ENCODE measurements at regions not wholly inside any gene's neighbourhood (a gene's known extent, or its start where the extent isn't known, plus 50 kb on each side); places are given as distances from the start of the nearest gene placed in this dataset.
"Not testable (repeated sequence)": the region's sequence is repeated elsewhere in the genome, so short reads cannot be mapped to it uniquely, and the experiment has no call there.

- Mint-ChIP-seq H3K36me3 (no peaks in the 10 kb centered on the region), H3K4me3 (no peak overlapping the region)
Measured at GRCh38 chr7:54355842-54356241, 186.3 kb upstream of the VSTM2A start.

GRCh38 chr7:54360075-54360840 is 181.9 kb upstream of the VSTM2A start:
- ATAC-seq (ENCODE audit: low read depth in 2 of 2) (no peak), DNase-seq (no peak)
- H3K27me3 Mint-ChIP-seq, result no peaks in the 10 kb centered on the region
- H3K9me3 Mint-ChIP-seq, result peaks cover 4 to 22% (median 13%) of the 10 kb centered on the region in 7 donors
- H3K4me1 Mint-ChIP-seq, result no peaks in the 10 kb centered on the region
- H3K4me3 Mint-ChIP-seq, result no peak overlapping the region
- H3K36me3 Mint-ChIP-seq, result no peaks in the 10 kb centered on the region
- H3K27ac Mint-ChIP-seq, result no peak overlapping the region

More at GRCh38 chr7:54355842-54356241, 186.3 kb upstream of the VSTM2A start:
- DNase-seq (no peak), ATAC-seq (ENCODE audit: low read depth in 2 of 2) (no peak)
- Mint-ChIP-seq H3K27me3 (no peaks in the 10 kb centered on the region), H3K9me3 (peaks cover 3 to 17% (median 12%) of the 10 kb centered on the region in 7 donors), H3K27ac (no peak overlapping the region), H3K4me1 (no peaks in the 10 kb centered on the region)

GRCh38 chr7:54390565-54390964 is 151.6 kb upstream of the VSTM2A start:
- ATAC-seq (ENCODE audit: low read depth in 2 of 2) (no peak), DNase-seq (no peak)
- Mint-ChIP-seq H3K36me3 (no peaks in the 10 kb centered on the region), H3K27ac (no peak overlapping the region), H3K4me3 (no peak overlapping the region), H3K9me3 (peaks cover 0 to 9% (median 3%) of the 10 kb centered on the region in 7 donors), H3K27me3 (no peaks in the 10 kb centered on the region), H3K4me1 (no peaks in the 10 kb centered on the region)

DNA sequence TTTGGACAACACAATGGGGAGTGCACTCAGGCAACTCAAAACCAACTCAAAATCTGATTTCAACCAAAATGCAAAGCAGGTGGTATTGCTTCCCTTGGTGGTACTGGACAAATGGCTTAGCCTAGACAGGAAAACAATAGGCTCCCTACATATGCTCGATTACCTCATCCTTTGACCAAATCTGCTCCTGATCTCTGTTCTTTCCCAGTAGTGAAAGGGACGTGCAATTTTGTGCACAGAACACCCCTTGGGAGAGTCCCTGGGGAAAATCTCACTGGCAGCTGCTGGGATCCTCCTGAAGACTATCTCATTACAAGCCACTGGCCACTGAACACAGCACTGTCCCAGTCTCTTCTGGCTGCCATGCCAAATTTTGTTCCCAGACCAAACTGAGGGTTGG is 149.2 kb upstream of the VSTM2A start:
- Mint-ChIP-seq H3K4me1 (no peaks in the 10 kb centered on the region), H3K36me3 (no peaks in the 10 kb centered on the region), H3K4me3 (no peak overlapping the region), H3K27me3 (no peaks in the 10 kb centered on the region), H3K27ac (no peak overlapping the region), H3K9me3 (peaks cover 0 to 6% (median 2%) of the 10 kb centered on the region in 7 donors)
- ATAC-seq (ENCODE audit: low read depth in 2 of 2), result no peak
- DNase-seq, result no peak

DNA sequence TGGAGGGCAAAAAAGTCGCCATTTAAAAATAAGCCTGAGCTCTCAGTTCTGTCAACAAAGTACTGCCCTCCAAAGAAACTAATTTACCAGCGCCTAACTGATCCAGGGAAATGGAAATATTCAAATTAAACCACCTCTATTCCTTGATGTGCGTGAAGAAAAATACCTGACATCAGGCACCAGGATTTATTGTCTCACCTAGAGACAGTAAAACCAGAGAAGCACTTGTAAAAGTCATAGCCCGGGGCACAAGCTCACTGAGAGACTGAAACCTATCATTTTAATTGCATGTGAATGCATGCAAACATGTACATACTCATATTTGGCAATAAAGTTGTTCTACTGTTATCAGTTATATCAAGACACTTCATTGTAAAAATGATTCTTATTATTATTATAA is 147.3 kb upstream of the VSTM2A start:
- no peak for ATAC-seq (ENCODE audit: low read depth in 2 of 2)
- DNase-seq, result no peak
- no peak overlapping the region for H3K27ac Mint-ChIP-seq

DNA sequence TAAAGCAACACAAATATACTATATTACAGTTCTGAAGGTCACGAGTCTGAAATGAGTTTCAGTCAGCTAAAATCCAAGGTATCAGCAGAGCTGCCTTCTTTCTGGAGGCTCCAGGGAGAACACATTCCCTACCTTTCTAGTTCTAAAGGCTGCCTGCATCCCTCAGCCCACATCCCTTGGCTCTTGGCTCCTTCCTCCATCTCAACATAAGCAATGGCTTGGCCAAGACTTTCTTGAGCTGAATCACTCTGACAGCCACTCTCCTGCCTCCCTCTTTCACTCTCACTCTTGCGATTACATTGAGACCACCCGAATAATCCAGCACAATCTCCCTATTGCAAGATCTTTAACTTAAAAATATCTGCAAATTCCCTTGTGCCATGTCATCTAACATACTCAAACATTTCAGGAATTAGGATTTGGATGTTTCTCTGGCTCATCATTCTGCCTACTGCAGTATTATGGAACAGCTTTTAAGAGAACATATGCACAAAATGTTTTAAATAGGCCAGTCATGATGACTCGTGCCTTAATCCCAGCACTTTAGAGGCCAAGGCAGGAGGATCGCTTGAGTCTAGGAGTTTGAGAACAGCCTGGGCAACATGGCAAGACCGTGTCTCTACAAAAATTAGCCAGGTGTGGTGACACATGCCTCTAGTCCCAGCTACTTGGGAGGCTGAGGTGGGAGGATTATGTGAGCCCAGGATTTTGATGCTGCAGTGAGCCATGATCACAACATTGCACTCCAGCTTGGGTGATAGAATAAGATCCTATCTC is 144.2 kb upstream of the VSTM2A start:
- ATAC-seq (ENCODE audit: low read depth in 2 of 2) (no peak), DNase-seq (no peak)
- Mint-ChIP-seq H3K4me3 (no peak overlapping the region), H3K27ac (no peak overlapping the region), H3K27me3 (no peaks in the 10 kb centered on the region), H3K9me3 (peaks cover 0 to 8% (median under 1%) of the 10 kb centered on the region in 7 donors), H3K4me1 (no peaks in the 10 kb centered on the region), H3K36me3 (no peaks in the 10 kb centered on the region)

More for the DNA sequence above, 147.3 kb upstream of the VSTM2A start:
- no peaks in the 10 kb centered on the region for H3K27me3 Mint-ChIP-seq
- peaks cover 0 to 6% (median 3%) of the 10 kb centered on the region in 7 donors for H3K9me3 Mint-ChIP-seq
- no peaks in the 10 kb centered on the region for H3K4me1 Mint-ChIP-seq
- H3K36me3 Mint-ChIP-seq, result no peaks in the 10 kb centered on the region
- no peak overlapping the region for H3K4me3 Mint-ChIP-seq

GRCh38 chr7:54398863-54399262 is 143.3 kb upstream of the VSTM2A start:
- Mint-ChIP-seq H3K4me3 (no peak overlapping the region), H3K4me1 (no peaks in the 10 kb centered on the region), H3K27ac (no peak overlapping the region), H3K36me3 (no peaks in the 10 kb centered on the region), H3K27me3 (no peaks in the 10 kb centered on the region), H3K9me3 (peaks cover 0 to 8% (median under 1%) of the 10 kb centered on the region in 7 donors)
- DNase-seq (no peak), ATAC-seq (ENCODE audit: low read depth in 2 of 2) (no peak)

DNA sequence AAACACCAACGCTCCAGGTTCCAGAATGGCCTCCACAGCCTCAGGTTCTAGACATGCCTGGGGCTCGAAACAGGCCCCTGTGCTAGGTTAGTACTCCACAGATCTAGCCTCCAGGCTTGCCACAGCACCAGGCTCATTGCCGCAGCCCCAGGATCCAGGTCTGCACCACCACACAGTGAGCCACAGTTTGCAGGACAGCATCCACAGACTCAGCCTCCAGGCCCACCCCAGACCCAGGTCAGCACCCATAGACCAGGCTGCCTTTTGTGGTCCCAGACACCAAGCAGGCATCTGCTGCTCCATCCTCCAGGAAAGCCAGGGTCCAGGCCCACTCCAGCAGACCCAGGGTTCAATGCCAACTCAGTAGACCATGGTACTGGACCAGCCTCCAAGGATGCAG is 132.3 kb upstream of the VSTM2A start:
- DNase-seq (no peak), ATAC-seq (ENCODE audit: low read depth in 2 of 2) (no peak)
- H3K9me3 Mint-ChIP-seq, result peaks cover 5 to 36% (median 10%) of the 10 kb centered on the region in 7 donors
- no peak overlapping the region for H3K27ac Mint-ChIP-seq
- H3K36me3 Mint-ChIP-seq, result no peaks in the 10 kb centered on the region
- no peaks in the 10 kb centered on the region for H3K27me3 Mint-ChIP-seq
- H3K4me1 Mint-ChIP-seq, result no peaks in the 10 kb centered on the region
- no peak overlapping the region for H3K4me3 Mint-ChIP-seq

- ATAC-seq (ENCODE audit: low read depth in 2 of 2) (no peak), DNase-seq (no peak)
- H3K27me3 Mint-ChIP-seq, result no peaks in the 10 kb centered on the region
- no peak overlapping the region for H3K27ac Mint-ChIP-seq
- H3K4me3 Mint-ChIP-seq, result no peak overlapping the region
- no peaks in the 10 kb centered on the region for H3K36me3 Mint-ChIP-seq
- no peaks in the 10 kb centered on the region for H3K4me1 Mint-ChIP-seq
- peaks cover 0 to 28% (median 10%) of the 10 kb centered on the region in 7 donors for H3K9me3 Mint-ChIP-seq
Measured at GRCh38 chr7:54416678-54417077, 125.5 kb upstream of the VSTM2A start.

DNA sequence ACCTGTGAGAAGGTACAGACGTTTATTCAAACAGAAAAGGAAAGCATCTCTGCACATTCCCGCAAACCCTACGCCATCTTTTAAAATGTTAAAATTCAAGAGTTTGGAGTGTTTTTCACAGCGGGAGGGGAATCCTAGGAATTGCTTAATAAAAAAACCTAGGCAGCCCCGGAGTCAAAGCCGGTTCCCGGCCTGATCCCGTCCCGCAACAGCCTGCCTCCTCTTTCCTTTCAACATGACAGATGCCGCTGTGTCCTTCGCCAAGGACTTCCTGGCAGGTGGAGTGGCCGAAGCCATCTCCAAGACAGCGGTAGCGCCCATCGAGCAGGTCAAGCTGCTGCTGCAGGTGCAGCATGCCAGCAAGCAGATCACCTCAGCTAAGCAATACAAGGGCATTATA is 123.0 kb upstream of the VSTM2A start:
- DNase-seq (no peak), ATAC-seq (ENCODE audit: low read depth in 2 of 2) (no peak)
- H3K27me3 Mint-ChIP-seq, result no peaks in the 10 kb centered on the region
- no peak overlapping the region for H3K27ac Mint-ChIP-seq
- no peak overlapping the region for H3K4me3 Mint-ChIP-seq
- peaks cover 0 to 19% (median 6%) of the 10 kb centered on the region in 7 donors for H3K9me3 Mint-ChIP-seq
- H3K36me3 Mint-ChIP-seq, result no peaks in the 10 kb centered on the region
- H3K4me1 Mint-ChIP-seq, result no peaks in the 10 kb centered on the region

DNA sequence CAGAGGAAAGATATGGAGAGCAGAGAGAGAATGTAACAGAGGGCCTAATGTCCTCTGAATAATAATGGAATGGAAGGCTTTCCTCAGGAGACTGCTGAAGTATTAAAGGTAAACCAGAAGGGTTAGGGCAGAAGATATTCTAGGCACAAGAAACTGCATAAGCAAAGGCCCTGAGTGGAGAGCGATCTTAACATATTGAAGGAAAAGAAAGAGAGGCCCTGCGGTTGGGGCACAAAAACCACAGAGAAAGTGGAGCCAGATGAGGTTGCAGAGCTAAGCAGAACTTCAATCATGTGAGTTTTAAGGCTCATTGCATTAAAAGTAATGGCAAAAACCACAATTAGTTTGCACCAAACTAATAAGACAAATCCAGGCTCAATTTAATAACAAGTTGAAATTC is 115.8 kb upstream of the VSTM2A start:
- Mint-ChIP-seq H3K4me1 (no peaks in the 10 kb centered on the region), H3K9me3 (peaks cover 3 to 35% (median 12%) of the 10 kb centered on the region in 7 donors), H3K4me3 (no peak overlapping the region), H3K36me3 (no peaks in the 10 kb centered on the region), H3K27ac (no peak overlapping the region), H3K27me3 (no peaks in the 10 kb centered on the region)
- ATAC-seq (ENCODE audit: low read depth in 2 of 2) (no peak), DNase-seq (no peak)

DNA sequence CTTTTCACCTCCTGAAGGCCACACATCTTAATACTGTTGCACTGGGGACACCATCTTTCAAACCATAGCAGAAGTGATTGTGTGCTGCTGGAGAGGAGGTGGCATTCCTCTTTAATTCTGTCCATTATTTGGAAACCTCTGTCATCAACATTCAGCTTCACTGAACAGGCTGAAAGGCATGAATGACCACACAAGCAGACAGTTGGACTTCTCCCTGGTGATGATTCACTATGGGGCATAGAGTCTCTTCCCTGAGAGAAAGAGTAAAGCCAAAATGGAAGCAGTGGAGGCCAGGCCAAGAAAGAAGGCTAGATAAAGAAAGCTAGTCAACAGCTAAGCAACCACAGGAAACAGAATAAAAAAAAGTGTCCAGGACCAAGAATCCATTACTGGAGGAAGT is 113.1 kb upstream of the VSTM2A start:
- ATAC-seq (ENCODE audit: low read depth in 2 of 2) (no peak), DNase-seq (no peak)
- Mint-ChIP-seq H3K4me3 (no peak overlapping the region), H3K9me3 (peaks cover 3 to 28% (median 16%) of the 10 kb centered on the region in 7 donors), H3K36me3 (no peaks in the 10 kb centered on the region), H3K4me1 (no peaks in the 10 kb centered on the region), H3K27ac (no peak overlapping the region), H3K27me3 (no peaks in the 10 kb centered on the region)

GRCh38 chr7:54439391-54439790 is 102.8 kb upstream of the VSTM2A start:
- no peak for ATAC-seq (ENCODE audit: low read depth in 2 of 2)
- H3K4me3 Mint-ChIP-seq, result no peak overlapping the region
- no peaks in the 10 kb centered on the region for H3K36me3 Mint-ChIP-seq
- H3K4me1 Mint-ChIP-seq, result no peaks in the 10 kb centered on the region
- H3K27ac Mint-ChIP-seq, result no peak overlapping the region
- no peak for DNase-seq
- H3K27me3 Mint-ChIP-seq, result no peaks in the 10 kb centered on the region
- peaks cover 6 to 25% (median 12%) of the 10 kb centered on the region in 7 donors for H3K9me3 Mint-ChIP-seq

DNA sequence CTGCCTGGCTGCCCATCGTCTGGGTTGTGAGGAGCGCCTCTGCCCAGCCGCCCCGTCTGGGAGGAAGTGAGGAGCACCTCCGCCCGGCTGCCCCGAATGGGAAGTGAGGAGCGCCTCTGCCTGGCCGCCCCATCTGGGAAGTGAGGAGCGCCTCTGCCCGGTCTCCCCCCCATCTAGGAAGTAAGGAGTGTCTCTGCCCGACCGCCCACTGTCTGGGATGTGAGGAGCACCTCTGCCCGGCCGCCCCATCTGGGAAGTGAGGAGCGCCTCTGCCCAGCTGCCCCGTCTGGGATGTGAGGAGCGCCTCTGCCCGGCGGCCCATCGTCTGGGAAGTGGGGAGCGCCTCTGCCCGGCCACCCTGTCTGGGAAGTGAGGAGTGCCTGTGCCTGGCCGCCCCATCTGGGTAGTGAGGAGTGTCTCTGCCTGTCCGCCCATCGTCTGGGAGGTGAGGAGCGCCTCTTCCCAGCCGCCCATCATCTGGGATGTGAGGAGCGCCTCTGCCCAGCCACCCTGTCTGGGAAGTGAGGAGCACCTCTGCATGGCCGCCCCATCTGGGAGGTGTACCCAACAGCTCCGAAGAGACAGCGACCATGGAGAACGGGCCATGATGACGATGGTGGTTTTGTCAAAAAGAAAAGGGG is 98.0 kb upstream of the VSTM2A start:
- H3K36me3 Mint-ChIP-seq; H3K4me3 Mint-ChIP-seq; H3K27ac Mint-ChIP-seq; H3K27me3 Mint-ChIP-seq; H3K4me1 Mint-ChIP-seq; DNase-seq; ATAC-seq (ENCODE audit: low read depth in 2 of 2): not testable (repeated sequence)
- H3K9me3 Mint-ChIP-seq, result peaks cover 5 to 18% (median 9%) of the 10 kb centered on the region in 7 donors

Data from naive B cell (primary cell).